ENCODE measurements at regions not wholly inside any gene's neighbourhood (a gene's known extent, or its start where the extent isn't known, plus 50 kb on each side); places are given as distances from the start of the nearest gene placed in this dataset.

GRCh38 chr13:73757481-73758233 is 376.5 kb downstream of the KLF12 start:
- no peak for DNase-seq (ENCODE audit: low read depth in 2 of 2)

DNA sequence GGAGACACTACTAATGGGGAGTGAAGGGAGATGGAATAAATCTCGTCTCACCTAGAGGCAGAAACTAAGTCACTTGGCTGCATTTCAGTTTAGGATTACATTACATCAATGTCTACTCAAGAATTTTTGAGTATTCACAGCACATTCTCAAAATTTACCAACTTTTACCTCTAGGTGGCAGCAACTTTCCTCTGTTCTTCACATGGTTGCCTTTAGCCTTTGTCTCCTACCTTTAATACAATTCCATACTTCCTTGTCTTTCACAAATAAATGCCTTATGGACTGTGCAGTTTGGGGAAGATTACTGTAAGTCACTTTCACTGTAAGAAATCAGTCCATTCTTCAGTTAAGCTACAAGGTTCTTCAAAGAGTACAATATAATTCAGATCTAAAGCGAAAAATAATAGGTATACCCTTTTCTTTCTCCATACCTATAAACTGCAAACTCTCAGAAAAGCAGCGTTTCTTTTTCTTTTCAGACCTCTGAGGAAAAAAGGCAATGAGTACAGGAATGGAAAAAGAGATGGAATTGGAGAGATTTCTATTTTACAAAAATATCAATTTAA is 379.4 kb downstream of the KLF12 start:
- DNase-seq (ENCODE audit: low read depth in 2 of 2) = no peak

GRCh38 chr13:73754241-73754640 is 380.0 kb downstream of the KLF12 start:
- no peak for DNase-seq (ENCODE audit: low read depth in 2 of 2)

GRCh38 chr13:73751290-73751689 is 382.9 kb downstream of the KLF12 start:
- DNase-seq (ENCODE audit: low read depth in 2 of 2) = no peak

- no peak for DNase-seq (ENCODE audit: low read depth in 2 of 2)
These were observed 385.8 kb downstream of the KLF12 start for GRCh38 chr13:73748404-73748803.

DNA sequence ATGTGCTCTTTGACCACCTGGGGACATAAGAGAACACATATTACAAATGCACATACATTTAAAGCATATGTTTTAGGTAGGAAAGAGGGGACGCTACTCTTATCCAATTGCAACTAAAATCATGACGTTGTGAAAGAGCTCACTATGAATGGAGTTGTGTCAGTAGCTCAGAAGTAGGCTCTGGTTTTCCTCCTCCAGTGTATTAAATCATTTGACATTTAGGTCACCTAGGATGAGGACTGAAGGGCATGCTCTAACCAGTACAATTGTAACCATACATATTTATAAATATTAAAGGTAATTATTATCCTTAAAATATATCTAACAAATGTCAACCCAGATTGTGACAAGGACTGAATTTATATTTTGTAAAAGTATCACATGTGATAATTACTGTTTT is 389.0 kb downstream of the KLF12 start:
- DNase-seq (ENCODE audit: low read depth in 2 of 2) = no peak

DNA sequence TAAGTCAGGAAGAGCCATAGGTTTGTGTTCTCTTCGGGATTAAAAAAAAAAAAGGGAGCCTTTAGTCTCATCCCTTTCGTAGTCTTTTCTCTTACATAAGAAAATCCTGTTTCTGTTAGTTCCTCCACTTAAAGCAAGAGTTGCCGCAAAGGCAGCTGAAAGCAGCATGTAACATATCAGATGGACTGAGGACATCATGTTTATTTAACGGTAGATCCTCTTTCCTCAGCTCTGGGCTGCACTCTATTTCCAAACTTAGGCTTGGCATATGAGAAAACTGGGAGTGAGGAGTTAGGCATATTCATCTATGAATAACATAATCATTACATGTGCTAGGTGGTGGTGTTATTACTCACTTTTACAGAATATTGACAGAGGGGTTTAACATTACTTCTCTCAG is 391.2 kb downstream of the KLF12 start:
- no peak for DNase-seq (ENCODE audit: low read depth in 2 of 2)

GRCh38 chr13:73741742-73742141 is 392.5 kb downstream of the KLF12 start:
- no peak for DNase-seq (ENCODE audit: low read depth in 2 of 2)

DNA sequence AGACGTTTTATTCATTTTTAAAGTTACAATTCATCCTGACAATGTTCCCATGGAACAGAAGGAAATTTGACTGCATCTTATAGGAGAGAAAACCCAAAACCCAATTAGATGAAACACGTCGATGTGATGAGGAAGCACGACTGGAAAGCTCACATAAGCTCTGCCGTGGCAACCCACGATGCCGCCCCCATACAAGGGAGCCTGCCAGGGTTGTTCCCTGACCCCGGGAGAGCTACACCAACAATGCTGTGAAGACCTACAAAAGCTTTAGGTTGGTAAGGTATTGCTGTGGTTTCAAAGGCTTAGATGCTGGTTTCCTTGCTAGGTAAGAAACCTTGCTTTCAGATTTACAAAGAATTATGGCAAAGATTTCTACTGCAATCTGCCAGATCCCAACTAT is 393.1 kb downstream of the KLF12 start:
- DNase-seq (ENCODE audit: low read depth in 2 of 2) = no peak

- DNase-seq (ENCODE audit: low read depth in 2 of 2) = no peak
These were observed 393.5 kb downstream of the KLF12 start for GRCh38 chr13:73740666-73741065.

DNA sequence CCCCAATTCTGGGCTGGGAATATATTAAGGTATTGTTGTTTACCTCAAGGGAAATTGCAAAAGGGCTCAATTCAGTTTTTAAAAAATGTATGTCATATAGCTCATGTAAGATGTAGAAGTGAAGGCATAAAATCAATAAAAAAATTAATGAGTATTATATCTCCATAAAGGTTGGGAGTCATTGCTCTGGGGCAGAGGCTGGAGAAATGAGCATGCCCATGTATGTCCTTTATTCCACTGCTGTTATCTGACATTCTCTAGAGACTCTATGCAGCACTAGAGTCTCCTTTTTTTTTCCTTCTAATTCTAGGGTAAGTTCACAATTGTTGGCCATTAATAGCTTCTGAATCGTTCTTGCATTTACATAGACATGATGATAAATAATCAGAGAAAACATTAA is 394.8 kb downstream of the KLF12 start:
- DNase-seq (ENCODE audit: low read depth in 2 of 2) = no peak

DNA sequence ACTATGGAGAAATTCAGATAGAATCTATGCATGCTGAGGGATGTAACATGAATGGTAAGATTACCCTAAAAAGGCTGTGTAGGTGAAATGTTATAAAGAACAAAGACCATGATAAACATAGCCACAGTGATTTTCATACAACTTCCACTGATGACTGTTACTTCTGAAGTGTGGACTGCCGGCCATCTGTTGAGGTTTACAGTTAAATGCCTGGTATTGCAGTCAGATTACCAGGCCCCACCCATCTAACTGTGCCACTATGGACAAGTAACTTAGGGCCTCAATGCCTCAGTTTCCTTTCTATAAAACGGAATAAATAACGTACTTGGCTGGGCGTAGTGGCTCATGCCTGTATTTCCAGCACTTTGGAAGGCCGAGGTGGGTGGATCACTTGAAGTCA is 395.6 kb downstream of the KLF12 start:
- DNase-seq (ENCODE audit: low read depth in 2 of 2) = no peak

GRCh38 chr13:73737214-73737613 is 397.0 kb downstream of the KLF12 start:
- DNase-seq (ENCODE audit: low read depth in 2 of 2) = no peak

DNA sequence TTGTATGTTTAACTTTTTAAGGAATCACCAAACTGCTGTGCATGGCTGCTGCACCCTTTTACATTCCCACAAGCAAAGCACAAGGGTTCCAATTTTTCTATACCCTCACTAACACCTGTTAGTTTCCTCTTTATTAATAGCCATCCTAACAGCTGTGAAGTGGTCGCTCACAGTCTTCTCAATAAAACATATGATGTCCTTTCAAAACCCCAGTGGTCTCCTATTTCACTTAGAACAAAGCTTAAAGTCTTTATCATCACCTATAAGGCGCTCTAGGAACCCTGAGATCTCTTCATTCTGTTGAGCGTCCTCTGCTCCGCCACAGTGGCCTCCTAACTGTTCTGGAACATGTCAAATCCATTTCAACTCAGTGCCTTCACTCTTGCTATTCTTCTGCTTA is 400.5 kb downstream of the KLF12 start:
- DNase-seq (ENCODE audit: low read depth in 2 of 2) = no peak

- no peak for DNase-seq (ENCODE audit: low read depth in 2 of 2)
These were observed 401.9 kb downstream of the KLF12 start for GRCh38 chr13:73732350-73732749.

DNA sequence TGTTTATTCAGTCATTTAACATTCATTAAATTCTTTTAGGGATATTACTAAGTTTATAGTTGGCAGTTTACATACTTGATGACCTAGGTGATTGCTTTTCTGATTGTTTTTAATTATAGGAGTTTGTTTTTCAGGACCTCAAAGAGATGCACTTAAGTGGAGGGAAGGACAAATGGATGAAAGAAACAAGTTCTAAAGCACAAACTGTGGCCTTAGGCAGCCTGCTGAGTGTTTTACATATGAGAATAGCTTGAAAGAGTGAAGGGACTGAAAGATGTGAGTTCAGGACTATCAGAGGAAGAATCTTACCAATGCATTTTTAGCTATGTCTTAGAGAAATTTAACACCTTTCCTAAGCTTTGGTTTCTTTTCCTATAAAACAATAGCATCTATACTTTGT is 402.6 kb downstream of the KLF12 start:
- DNase-seq (ENCODE audit: low read depth in 2 of 2) = no peak

GRCh38 chr13:73730014-73730413 is 404.2 kb downstream of the KLF12 start:
- no peak for DNase-seq (ENCODE audit: low read depth in 2 of 2)

- no peak for DNase-seq (ENCODE audit: low read depth in 2 of 2)
These were observed 405.2 kb downstream of the KLF12 start for GRCh38 chr13:73729046-73729445.

DNA sequence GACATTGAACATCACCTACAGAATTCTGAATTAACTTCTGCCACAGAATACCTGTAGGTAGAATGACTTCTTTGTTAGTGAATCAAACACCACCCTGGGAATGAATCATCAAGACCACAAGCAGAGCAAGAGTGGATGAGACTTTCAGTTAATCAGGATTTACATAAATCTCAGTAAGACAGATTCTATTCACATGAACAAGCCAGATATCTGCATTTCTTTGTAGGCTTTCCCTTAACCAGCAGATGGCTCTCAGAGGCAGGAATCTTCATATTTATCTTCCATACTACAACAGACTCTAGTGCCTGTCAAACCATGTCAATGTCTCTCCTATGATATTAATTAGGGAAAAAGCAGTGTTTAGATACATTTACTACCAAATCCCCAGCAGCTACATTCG is 412.1 kb downstream of the KLF12 start:
- no peak for DNase-seq (ENCODE audit: low read depth in 2 of 2)

DNA sequence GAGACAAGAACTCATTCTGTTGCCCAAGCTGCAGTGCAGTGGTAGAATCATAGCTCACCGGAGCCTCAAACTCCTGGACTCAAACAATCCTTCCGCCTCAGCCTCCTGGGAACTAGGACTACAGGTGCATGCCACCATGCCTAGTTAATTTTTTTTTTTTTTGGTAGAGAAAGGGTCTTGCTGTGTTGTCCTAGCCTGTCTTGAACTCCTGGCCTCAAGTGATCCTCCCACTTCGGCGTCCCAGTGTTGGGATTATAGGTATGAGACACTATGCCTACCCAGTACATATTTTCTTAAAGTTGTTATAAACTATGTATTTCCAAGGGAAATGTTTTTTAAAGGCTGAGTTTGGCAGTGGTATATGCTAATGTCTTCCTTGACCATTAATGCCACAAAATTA is 412.6 kb downstream of the KLF12 start:
- DNase-seq (ENCODE audit: low read depth in 2 of 2) = no peak

GRCh38 chr13:73720216-73720840 is 413.9 kb downstream of the KLF12 start:
- no peak for DNase-seq (ENCODE audit: low read depth in 2 of 2)

- DNase-seq (ENCODE audit: low read depth in 2 of 2) = no peak
These were observed 416.0 kb downstream of the KLF12 start for GRCh38 chr13:73718246-73718645.

GRCh38 chr13:73717632-73718031 is 416.6 kb downstream of the KLF12 start:
- DNase-seq (ENCODE audit: low read depth in 2 of 2) = no peak

Measured in stimulated activated CD4-positive, alpha-beta T cell treated with anti-CD3 and anti-CD28 coated beads, Interleukin-15, amount 100 ng/mL, for 48 hours (primary cell).